Transverse colon (tissue), 4 donors: ENCODE measurements at regions not wholly inside any gene's neighbourhood (a gene's known extent, or its start where the extent isn't known, plus 50 kb on each side); places are given as distances from the start of the nearest gene placed in this dataset.

Experiments used
- EP300 ChIP-seq: sonication (generic); formaldehyde crosslinking; IDR thresholded peaks from one replicate; pipeline ENCODE4 v1.6.1; 2017; ENCODE audit warnings: antibody characterized with exemption, low read depth
- POLR2A ChIP-seq: fragments of 450-650 bp; IDR thresholded peaks from one replicate; pipeline ENCODE4 v1.6.1; 2016; ENCODE audit warnings: antibody characterized with exemption, mild to moderate bottlenecking, moderate library complexity
- POLR2AphosphoS5 ChIP-seq, 3 donors: sonication (generic); formaldehyde crosslinking; IDR thresholded peaks; one replicate each; pipeline ENCODE4 v1.6.1; 2016; ENCODE audit warnings: antibody characterized with exemption in 3 of 3
- TF ChIP-seq, protein P1 (sequence below), 5 experiments: fragments of 200-600 bp in 3 of 5; fragments of 450-650 bp in 2 of 5; sonication (generic) in 3 of 5; IDR thresholded peaks; 1 replicate in 2 of 5; 2 replicates in 3 of 5; pipeline ENCODE4 v1.5.1; 2016 to 2017; ENCODE audit warnings: antibody characterized with exemption in 5 of 5, inconsistent platforms in 3 of 5, mild to moderate bottlenecking in 2 of 5, moderate library complexity in 1 of 5

DNA sequence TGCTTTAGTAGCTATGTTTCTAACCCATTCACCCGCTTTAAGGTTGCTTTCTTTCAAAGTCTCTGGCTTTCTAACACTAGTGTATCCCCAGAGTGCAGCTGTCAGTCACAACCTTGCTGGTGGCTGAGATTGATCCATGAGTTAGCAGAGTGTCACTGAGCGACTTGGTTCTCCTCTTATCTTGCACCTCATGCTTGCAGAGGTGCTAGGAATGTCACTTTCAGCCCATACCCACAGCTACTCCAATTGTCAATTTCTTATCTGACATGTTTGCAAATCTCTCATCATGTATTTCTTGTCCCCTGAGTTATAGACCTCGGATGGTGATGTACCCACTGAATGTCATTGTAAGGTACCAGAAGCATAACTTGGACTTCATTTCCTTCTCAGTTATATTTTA is 1110.2 kb downstream of the GALC start:
- TF ChIP-seq, protein P1, sequence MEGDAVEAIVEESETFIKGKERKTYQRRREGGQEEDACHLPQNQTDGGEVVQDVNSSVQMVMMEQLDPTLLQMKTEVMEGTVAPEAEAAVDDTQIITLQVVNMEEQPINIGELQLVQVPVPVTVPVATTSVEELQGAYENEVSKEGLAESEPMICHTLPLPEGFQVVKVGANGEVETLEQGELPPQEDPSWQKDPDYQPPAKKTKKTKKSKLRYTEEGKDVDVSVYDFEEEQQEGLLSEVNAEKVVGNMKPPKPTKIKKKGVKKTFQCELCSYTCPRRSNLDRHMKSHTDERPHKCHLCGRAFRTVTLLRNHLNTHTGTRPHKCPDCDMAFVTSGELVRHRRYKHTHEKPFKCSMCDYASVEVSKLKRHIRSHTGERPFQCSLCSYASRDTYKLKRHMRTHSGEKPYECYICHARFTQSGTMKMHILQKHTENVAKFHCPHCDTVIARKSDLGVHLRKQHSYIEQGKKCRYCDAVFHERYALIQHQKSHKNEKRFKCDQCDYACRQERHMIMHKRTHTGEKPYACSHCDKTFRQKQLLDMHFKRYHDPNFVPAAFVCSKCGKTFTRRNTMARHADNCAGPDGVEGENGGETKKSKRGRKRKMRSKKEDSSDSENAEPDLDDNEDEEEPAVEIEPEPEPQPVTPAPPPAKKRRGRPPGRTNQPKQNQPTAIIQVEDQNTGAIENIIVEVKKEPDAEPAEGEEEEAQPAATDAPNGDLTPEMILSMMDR (IDR thresholded peaks at IDR 0.05) = no peak
- TF ChIP-seq POLR2A = no peak
- no peak for TF ChIP-seq EP300
- TF ChIP-seq POLR2AphosphoS5 (IDR thresholded peaks at IDR 0.05) = no peak
